GM19463 (cell line): ENCODE measurements at regions not wholly inside any gene's neighbourhood (a gene's known extent, or its start where the extent isn't known, plus 50 kb on each side); places are given as distances from the start of the nearest gene placed in this dataset.
A peak's percentile ranks its signal among the peaks of the same experiment; 100 is the strongest.

Experiments
- ATAC-seq: cut with Tn5 transposase; IDR thresholded peaks from one replicate; pipeline ENCODE4 v1.9.1; 2021; ENCODE audit warnings: mild to moderate bottlenecking, moderate library complexity; ENCODE audit not compliant: unreplicated experiment

GRCh38 chr11:23320131-23320530 lies 459.9 kb upstream of the CCDC179 start:
- no peak for ATAC-seq

GRCh38 chr11:23335586-23335985 lies 475.3 kb upstream of the CCDC179 start:
- peak; percentile 87 for ATAC-seq

GRCh38 chr11:23336961-23337360 lies 476.7 kb upstream of the CCDC179 start:
- ATAC-seq, result no peak

GRCh38 chr11:23353611-23354010 lies 493.3 kb upstream of the CCDC179 start:
- ATAC-seq, result no peak

- no peak for ATAC-seq
These were observed 499.0 kb upstream of the CCDC179 start for GRCh38 chr11:23359297-23359696.

- no peak for ATAC-seq
These were observed 503.8 kb upstream of the CCDC179 start for GRCh38 chr11:23364076-23364475.

- no peak for ATAC-seq
These were observed 510.5 kb upstream of the CCDC179 start for GRCh38 chr11:23370580-23371275.

- ATAC-seq, result no peak
These were observed 517.6 kb upstream of the CCDC179 start for GRCh38 chr11:23377909-23378308.

GRCh38 chr11:23391031-23391430 lies 530.8 kb upstream of the CCDC179 start:
- no peak for ATAC-seq

- no peak for ATAC-seq
These were observed 537.8 kb upstream of the CCDC179 start for GRCh38 chr11:23398052-23398451.

GRCh38 chr11:23399995-23400394 lies 539.7 kb upstream of the CCDC179 start:
- no peak for ATAC-seq

- no peak for ATAC-seq
These were observed 543.2 kb upstream of the CCDC179 start for GRCh38 chr11:23403210-23404185.

- ATAC-seq, result no peak
These were observed 544.2 kb upstream of the CCDC179 start for GRCh38 chr11:23404225-23405160.

- no peak for ATAC-seq
These were observed 545.2 kb upstream of the CCDC179 start for GRCh38 chr11:23405350-23405937.

- no peak for ATAC-seq
These were observed 546.0 kb upstream of the CCDC179 start for GRCh38 chr11:23406131-23406819.

- ATAC-seq, result no peak
These were observed 552.8 kb upstream of the CCDC179 start for GRCh38 chr11:23413057-23413456.

GRCh38 chr11:23423104-23423503 lies 562.8 kb upstream of the CCDC179 start:
- ATAC-seq, result no peak

- ATAC-seq, result no peak
These were observed 563.4 kb upstream of the CCDC179 start for GRCh38 chr11:23423656-23424055.

GRCh38 chr11:23425381-23425780 lies 565.1 kb upstream of the CCDC179 start:
- no peak for ATAC-seq

GRCh38 chr11:23429569-23429968 lies 569.3 kb upstream of the CCDC179 start:
- no peak for ATAC-seq
